ENCODE measurements at regions not wholly inside any gene's neighbourhood (a gene's known extent, or its start where the extent isn't known, plus 50 kb on each side); places are given as distances from the start of the nearest gene placed in this dataset.

DNA sequence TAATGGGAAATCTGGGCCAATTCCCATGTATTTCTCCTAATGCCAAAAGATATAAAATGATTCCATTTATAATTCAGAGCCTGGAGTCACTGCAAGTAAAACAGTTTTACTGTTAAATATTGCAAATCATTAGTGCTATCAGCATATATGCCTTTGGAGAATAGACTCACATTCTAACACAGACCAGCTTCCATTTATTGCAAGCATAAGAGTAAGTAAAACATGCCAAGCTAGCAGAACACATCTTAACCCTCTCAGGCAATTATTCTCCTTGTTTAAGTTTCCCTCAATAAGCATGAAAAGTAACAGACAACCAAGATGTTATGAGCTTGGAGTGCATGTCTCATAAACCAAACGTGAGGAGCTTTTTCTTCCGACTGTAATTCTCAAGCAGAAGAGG, 173.9 kb upstream of the GRIP1 start:
- Histone ChIP-seq H3K4me3 (ENCODE audit: low read depth, low read length) (no peak overlapping the region), H3K27ac (ENCODE audit: extremely low read depth, low read depth, low read length) (no peak overlapping the region), H3K36me3 (ENCODE audit: control insufficient read depth in 2 of 2, insufficient read depth in 1 of 2, low read length in 2 of 2) (no peaks in the 10 kb centered on the region), H3K9me3 (ENCODE audit: control insufficient read depth, insufficient read depth, low read depth, low read length) (no peaks in the 10 kb centered on the region), H3K4me1 (ENCODE audit: control insufficient read depth, insufficient read depth, low read length) (no peaks in the 10 kb centered on the region)
- CTCF ChIA-PET = interaction anchor here (1.0 to 1.5 kb wide), 2 partner anchors 135 to 157 kb away, joined by 3 to 4 read pairs; no protein-coding TSS in a partner anchor
- no peak for TF ChIP-seq ATF2 (tag by site-specific recombination; IDR thresholded peaks at IDR 0.05; ENCODE audit: low read depth)
- TF ChIP-seq SCRT2 (tag by site-specific recombination; IDR thresholded peaks at IDR 0.05) = no peak
- TF ChIP-seq, protein P1, sequence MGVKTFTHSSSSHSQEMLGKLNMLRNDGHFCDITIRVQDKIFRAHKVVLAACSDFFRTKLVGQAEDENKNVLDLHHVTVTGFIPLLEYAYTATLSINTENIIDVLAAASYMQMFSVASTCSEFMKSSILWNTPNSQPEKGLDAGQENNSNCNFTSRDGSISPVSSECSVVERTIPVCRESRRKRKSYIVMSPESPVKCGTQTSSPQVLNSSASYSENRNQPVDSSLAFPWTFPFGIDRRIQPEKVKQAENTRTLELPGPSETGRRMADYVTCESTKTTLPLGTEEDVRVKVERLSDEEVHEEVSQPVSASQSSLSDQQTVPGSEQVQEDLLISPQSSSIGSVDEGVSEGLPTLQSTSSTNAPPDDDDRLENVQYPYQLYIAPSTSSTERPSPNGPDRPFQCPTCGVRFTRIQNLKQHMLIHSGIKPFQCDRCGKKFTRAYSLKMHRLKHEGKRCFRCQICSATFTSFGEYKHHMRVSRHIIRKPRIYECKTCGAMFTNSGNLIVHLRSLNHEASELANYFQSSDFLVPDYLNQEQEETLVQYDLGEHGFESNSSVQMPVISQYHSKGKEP (tag by site-specific recombination; IDR thresholded peaks at IDR 0.05) = no peak
- TF ChIP-seq ZBTB20 (tag by site-specific recombination; IDR thresholded peaks at IDR 0.05) = peak; percentile 29; the same call in 1 of the 2 replicates
- POLR2A ChIA-PET = no interaction called here

GRCh38 chr12:66859751-66860440, 181.0 kb upstream of the GRIP1 start:
- CTCF ChIA-PET = interaction anchor here (0.6 to 2.5 kb wide), 18 partner anchors 9 to 549 kb away, joined by 3 to 26 read pairs (median 4); no protein-coding TSS in a partner anchor

More at GRCh38 chr12:66859751-66860440, 181.0 kb upstream of the GRIP1 start:
- Histone ChIP-seq H3K4me1 (ENCODE audit: control insufficient read depth, insufficient read depth, low read length) (no peaks in the 10 kb centered on the region), H3K27ac (ENCODE audit: extremely low read depth, low read depth, low read length) (no peak overlapping the region), H3K36me3 (ENCODE audit: control insufficient read depth in 2 of 2, insufficient read depth in 1 of 2, low read length in 2 of 2) (no peaks in the 10 kb centered on the region), H3K9me3 (ENCODE audit: control insufficient read depth, insufficient read depth, low read depth, low read length) (no peaks in the 10 kb centered on the region), H3K4me3 (ENCODE audit: low read depth, low read length) (no peak overlapping the region)
- POLR2A ChIA-PET = no interaction called here
- TF ChIP-seq, protein P2, sequence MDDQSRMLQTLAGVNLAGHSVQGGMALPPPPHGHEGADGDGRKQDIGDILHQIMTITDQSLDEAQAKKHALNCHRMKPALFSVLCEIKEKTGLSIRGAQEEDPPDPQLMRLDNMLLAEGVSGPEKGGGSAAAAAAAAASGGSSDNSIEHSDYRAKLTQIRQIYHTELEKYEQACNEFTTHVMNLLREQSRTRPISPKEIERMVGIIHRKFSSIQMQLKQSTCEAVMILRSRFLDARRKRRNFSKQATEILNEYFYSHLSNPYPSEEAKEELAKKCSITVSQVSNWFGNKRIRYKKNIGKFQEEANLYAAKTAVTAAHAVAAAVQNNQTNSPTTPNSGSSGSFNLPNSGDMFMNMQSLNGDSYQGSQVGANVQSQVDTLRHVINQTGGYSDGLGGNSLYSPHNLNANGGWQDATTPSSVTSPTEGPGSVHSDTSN (CRISPR knock-in tag; IDR thresholded peaks at IDR 0.05) = no peak
- TF ChIP-seq ZNF391 (tag by site-specific recombination; IDR thresholded peaks at IDR 0.05; ENCODE audit: borderline replicate concordance, low read depth) = no peak
- no peak for TF ChIP-seq ZXDB (tag by site-specific recombination; IDR thresholded peaks at IDR 0.05)
- TF ChIP-seq ZBTB8A (tag by site-specific recombination; IDR thresholded peaks at IDR 0.05) = no peak
- no peak for TF ChIP-seq ZNF664 (tag by site-specific recombination; IDR thresholded peaks at IDR 0.05)
- no peak for TF ChIP-seq TSHZ1 (tag by site-specific recombination; IDR thresholded peaks at IDR 0.05; ENCODE audit: borderline replicate concordance)
